Osteoblast (primary cell): ENCODE measurements at regions not wholly inside any gene's neighbourhood (a gene's known extent, or its start where the extent isn't known, plus 50 kb on each side); places are given as distances from the start of the nearest gene placed in this dataset.

ENCODE experiments used
- DNase-seq: peaks from one replicate; pipeline ENCODE4 v3.0.0; 2011; ENCODE audit warnings: low spot score, mixed read lengths; ENCODE audit not compliant: insufficient read length; ENCODE audit errors: missing footprints
- H2AFZ ChIP-seq: 2 replicates; pipeline ENCODE4 v1.6.0; 2011; ENCODE audit warnings: mild to moderate bottlenecking, low read length
- H3K27ac ChIP-seq: 2 replicates; pipeline ENCODE4 v1.5.1; 2011; ENCODE audit warnings: mild to moderate bottlenecking, low read depth, low read length, moderate library complexity
- H3K27me3 ChIP-seq: 2 replicates; pipeline ENCODE4 v1.6.0; 2012; ENCODE audit warnings: mild to moderate bottlenecking, control low read depth, inconsistent platforms, low read length, moderate library complexity; ENCODE audit not compliant: insufficient read depth
- H3K36me3 ChIP-seq: 2 replicates; pipeline ENCODE4 v1.5.1; 2011; ENCODE audit warnings: mild to moderate bottlenecking, low read length, control low read depth, moderate library complexity; ENCODE audit not compliant: insufficient read depth
- H3K4me1 ChIP-seq: 2 replicates; pipeline ENCODE4 v1.5.1; 2011; ENCODE audit warnings: mild to moderate bottlenecking, low read length, control low read depth, moderate library complexity; ENCODE audit not compliant: insufficient read depth
- H3K4me2 ChIP-seq: 2 replicates; pipeline ENCODE4 v1.6.0; 2011; ENCODE audit warnings: mild to moderate bottlenecking, low read length; ENCODE audit not compliant: insufficient read depth
- H3K4me3 ChIP-seq: fragments of 200-600 bp; sonication (generic); 3 replicates; pipeline ENCODE4 v1.5.1; 2012; ENCODE audit warnings: mild to moderate bottlenecking, low read length, inconsistent platforms; ENCODE audit not compliant: insufficient read depth
- H3K79me2 ChIP-seq: 2 replicates; pipeline ENCODE4 v1.6.0; 2012; ENCODE audit warnings: mild to moderate bottlenecking, low read length, control low read depth, inconsistent platforms; ENCODE audit not compliant: insufficient read depth
- H3K9me3 ChIP-seq: 2 replicates; pipeline ENCODE4 v1.5.1; 2011; ENCODE audit warnings: low read depth, low read length, control low read depth
- H4K20me1 ChIP-seq: 2 replicates; pipeline ENCODE4 v1.6.0; 2012; ENCODE audit warnings: mild to moderate bottlenecking, low read length, control low read depth; ENCODE audit not compliant: insufficient read depth
- CTCF ChIP-seq: IDR thresholded peaks from 2 replicates; pipeline ENCODE4 v1.5.1; 2011; ENCODE audit warnings: mild to moderate bottlenecking, low read depth, low read length, moderate library complexity; ENCODE audit errors: extremely low read depth

- no peak for TF ChIP-seq CTCF
- no peak overlapping the region for H3K4me3 ChIP-seq
- H3K36me3 ChIP-seq = no peaks in the 10 kb centered on the region
- H4K20me1 ChIP-seq = no peaks in the 10 kb centered on the region
- H3K4me2 ChIP-seq = no peak overlapping the region
- H3K27me3 ChIP-seq = peaks cover 19% of the 10 kb centered on the region
- no peak overlapping the region for H3K27ac ChIP-seq
- H3K4me1 ChIP-seq = peaks cover 4% of the 10 kb centered on the region
- no peaks in the 10 kb centered on the region for H3K79me2 ChIP-seq
- no peaks in the 10 kb centered on the region for H3K9me3 ChIP-seq
- no peak overlapping the region for H2AFZ ChIP-seq
- DNase-seq = no peak
Measured at GRCh38 chr15:70201425-70201775, 103.7 kb upstream of the TLE3 start.

GRCh38 chr15:70200511-70201424, 103.1 kb upstream of the TLE3 start:
- no peak overlapping the region for H3K4me2 ChIP-seq
- no peaks in the 10 kb centered on the region for H3K9me3 ChIP-seq
- H3K27ac ChIP-seq = no peak overlapping the region
- H3K4me3 ChIP-seq = no peak overlapping the region
- no peaks in the 10 kb centered on the region for H4K20me1 ChIP-seq
- peaks cover 16% of the 10 kb centered on the region for H3K27me3 ChIP-seq
- no peak overlapping the region for H2AFZ ChIP-seq
- H3K79me2 ChIP-seq = no peaks in the 10 kb centered on the region
- H3K36me3 ChIP-seq = no peaks in the 10 kb centered on the region
- no peak for DNase-seq
- H3K4me1 ChIP-seq = peaks cover 10% of the 10 kb centered on the region
- no peak for TF ChIP-seq CTCF

- H3K4me2 ChIP-seq = no peak overlapping the region
- H2AFZ ChIP-seq = no peak overlapping the region
- no peak for TF ChIP-seq CTCF
- H3K4me3 ChIP-seq = no peak overlapping the region
- H3K4me1 ChIP-seq = peaks cover 16% of the 10 kb centered on the region
- peaks cover 16% of the 10 kb centered on the region for H3K27me3 ChIP-seq
- no peaks in the 10 kb centered on the region for H4K20me1 ChIP-seq
- H3K27ac ChIP-seq = no peak overlapping the region
- H3K9me3 ChIP-seq = no peaks in the 10 kb centered on the region
- DNase-seq = no peak
- H3K79me2 ChIP-seq = no peaks in the 10 kb centered on the region
- H3K36me3 ChIP-seq = no peaks in the 10 kb centered on the region
Measured at GRCh38 chr15:70199540-70200410, 102.1 kb upstream of the TLE3 start.

GRCh38 chr15:70199124-70199482, 101.4 kb upstream of the TLE3 start:
- Histone ChIP-seq H3K9me3 (no peaks in the 10 kb centered on the region), H3K36me3 (no peaks in the 10 kb centered on the region), H3K4me1 (peaks cover 16% of the 10 kb centered on the region), H3K27ac (no peak overlapping the region), H4K20me1 (no peaks in the 10 kb centered on the region), H3K27me3 (peaks cover 16% of the 10 kb centered on the region), H3K4me2 (no peak overlapping the region), H3K4me3 (no peak overlapping the region), H3K79me2 (no peaks in the 10 kb centered on the region), H2AFZ (no peak overlapping the region)
- no peak for TF ChIP-seq CTCF
- DNase-seq = peak; percentile 44
